Cerebellar cortex (tissue), 1 donor: ENCODE measurements at regions not wholly inside any gene's neighbourhood (a gene's known extent, or its start where the extent isn't known, plus 50 kb on each side); places are given as distances from the start of the nearest gene placed in this dataset.
"Not testable (repeated sequence)": the region's sequence is repeated elsewhere in the genome, so short reads cannot be mapped to it uniquely, and the experiment has no call there.

Experiments
- DNase-seq: peaks from one replicate; pipeline ENCODE4 v3.0.0-alpha.2; 2015; ENCODE audit warnings: low spot score

- no peak for DNase-seq
Measured at GRCh38 chr6:98036344-98036923, 753.4 kb upstream of the MMS22L start.

GRCh38 chr6:98037571-98037970, 754.6 kb upstream of the MMS22L start:
- DNase-seq, result no peak

DNA sequence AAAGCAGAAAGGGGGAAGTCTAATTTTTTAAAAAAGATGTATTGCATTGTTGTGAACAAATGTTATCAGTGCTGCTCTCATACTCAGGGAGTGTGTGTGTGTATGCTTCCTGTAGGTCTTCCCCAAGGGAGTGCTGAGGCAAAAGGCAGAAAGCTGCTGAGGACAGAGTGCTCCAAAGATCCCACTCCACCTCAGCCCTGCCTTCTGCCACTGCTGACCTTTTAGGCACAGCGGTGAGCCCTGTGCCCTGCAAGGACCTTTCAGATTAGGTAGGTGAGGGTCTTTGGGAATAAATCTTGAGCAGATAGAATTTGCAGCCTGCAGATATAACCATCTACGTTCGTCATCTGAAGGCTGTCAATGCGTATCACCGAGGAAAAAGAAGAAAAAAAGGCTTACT, 756.4 kb upstream of the MMS22L start:
- DNase-seq, result no peak

DNA sequence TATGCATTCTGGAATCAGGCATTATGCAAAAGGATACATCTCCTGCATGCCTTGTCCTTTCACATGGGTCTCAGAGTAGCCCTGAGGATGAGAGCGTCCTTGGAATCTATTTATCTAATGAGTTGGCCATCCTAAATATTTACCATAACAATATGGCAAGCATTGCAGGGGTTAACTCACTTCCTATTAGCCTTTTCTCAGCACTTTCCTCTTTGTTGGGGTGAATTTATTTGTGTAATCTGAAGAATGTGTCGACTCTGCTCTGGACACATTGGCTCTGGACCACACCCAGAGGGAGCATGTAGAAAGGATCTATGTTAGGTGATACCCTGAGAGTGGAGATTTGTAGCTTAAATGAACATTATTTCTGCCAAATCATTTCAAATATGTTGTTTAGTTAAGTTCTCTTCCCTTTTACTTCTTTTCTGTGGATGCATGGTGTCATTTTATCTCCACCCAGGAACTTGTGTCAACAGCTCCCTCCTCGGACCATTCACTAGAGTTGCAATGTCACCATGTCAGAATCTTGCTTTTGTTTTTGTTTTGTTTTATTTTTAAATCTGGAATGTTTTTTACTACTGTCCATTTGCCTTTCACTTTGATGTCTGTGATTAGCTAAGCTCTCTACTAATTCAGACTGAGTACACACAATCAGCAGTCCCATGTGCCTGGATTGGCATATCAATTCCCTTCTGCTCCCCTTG, 757.0 kb upstream of the MMS22L start:
- peak; percentile 6 for DNase-seq

GRCh38 chr6:98041056-98041455, 758.0 kb upstream of the MMS22L start:
- no peak for DNase-seq

DNA sequence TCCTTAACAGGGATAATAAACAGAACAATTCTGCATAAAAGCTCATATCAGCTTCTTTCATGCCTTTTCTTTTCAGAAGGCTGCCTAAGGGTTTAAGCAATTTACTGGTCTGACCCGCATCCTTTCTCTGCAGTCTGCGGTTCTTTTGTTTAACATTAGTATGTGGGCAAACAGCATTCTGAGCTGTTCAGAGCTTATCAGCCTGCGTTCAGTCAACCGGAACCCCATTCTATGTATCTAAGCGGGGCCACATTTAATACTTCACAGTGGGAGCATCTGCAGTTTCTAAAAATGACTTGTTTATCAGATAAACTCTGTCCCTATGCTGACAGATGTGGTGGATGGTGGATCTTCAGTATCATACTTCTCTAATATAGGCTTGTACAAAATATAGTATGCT, 758.9 kb upstream of the MMS22L start:
- DNase-seq, result no peak

DNA sequence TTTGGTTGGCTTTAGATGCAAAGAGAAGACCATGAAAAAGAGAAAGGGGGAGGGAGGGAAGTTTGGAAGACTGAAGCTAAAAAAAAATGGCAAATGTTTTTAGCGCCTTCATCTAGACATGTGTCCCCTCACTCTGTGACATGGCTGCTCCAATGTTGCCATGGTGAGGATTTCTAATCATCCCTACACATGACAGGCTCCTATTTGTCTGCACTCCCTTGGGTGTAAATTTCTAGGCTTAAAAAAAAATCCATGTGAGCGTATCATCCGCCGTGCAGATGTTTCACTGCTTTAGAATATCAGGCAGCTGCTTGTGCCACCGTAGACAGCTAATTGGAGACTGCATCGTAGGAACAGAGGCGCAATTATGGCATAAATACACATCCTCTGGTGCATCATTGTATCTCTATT, 761.1 kb upstream of the MMS22L start:
- DNase-seq, result no peak

DNA sequence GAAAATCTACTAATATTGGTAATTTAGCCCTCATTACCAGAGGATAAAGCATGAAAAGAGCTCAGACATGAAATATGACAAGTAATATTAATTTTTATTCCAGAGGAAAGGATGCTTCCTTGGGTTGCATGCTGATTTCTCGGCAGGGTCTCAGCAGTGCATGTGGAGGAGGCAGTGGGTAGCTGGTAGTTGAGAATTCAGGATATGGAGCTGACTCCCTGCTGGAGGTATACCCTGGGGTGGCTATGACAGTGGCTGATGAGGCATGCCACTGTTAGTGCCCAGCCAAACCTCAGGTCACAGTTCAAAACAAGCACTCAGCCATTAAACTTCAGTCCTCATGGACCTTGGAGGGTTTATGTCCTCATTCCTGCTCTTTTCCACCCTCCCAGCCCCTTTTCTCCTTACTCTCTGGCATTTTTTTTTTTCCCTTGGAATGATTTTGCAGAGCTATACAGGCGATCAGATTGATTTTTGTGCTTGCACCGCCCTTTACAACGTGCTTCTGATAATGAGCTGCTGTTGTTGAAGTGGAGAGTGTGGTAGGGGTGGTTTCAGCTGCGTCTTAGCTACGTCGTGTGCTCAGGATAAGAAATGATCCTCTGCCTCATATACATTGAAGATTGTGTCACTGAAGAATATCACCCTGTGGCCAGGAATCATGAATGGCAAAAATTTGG, 761.9 kb upstream of the MMS22L start:
- no peak for DNase-seq

DNA sequence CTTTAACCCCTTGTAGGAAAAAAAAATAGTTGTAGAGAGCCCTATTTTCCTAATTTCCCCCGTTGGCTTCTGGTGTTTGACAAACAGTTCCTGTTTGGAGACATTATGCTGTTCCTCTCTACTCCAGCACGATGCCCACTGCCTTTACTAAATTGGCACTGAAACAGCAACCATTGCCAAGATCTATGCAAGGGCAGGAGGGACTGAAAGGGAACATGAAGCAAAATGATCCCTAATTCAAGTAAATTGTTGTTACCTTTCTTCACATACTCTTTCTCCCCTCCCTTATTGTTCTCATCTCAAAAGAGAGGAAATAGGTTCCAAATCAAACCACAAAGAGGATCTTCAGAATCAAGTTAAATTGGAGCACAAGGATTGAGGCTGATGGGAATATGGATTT, 764.1 kb upstream of the MMS22L start:
- DNase-seq, result no peak

DNA sequence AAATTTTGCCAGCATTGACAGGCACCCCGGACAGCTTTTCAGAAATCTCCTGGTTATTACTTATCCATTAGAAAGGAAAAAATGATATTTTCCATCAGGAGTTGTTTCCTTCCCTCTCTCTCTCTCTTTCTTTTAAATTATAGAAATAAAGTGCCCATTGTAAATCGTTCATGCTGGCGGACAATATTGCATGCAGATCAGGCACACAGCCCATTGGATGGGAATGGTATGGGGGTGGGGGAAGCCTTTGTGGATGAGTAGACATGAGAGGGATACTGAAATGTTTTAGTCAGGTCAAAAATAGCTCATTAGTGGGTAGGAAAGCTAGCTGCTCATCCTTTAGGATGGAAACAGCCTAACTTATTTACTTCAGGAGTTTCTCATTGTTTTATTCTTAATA, 764.9 kb upstream of the MMS22L start:
- DNase-seq, result no peak

- no peak for DNase-seq
Measured at GRCh38 chr6:98054453-98054852, 771.4 kb upstream of the MMS22L start.

DNA sequence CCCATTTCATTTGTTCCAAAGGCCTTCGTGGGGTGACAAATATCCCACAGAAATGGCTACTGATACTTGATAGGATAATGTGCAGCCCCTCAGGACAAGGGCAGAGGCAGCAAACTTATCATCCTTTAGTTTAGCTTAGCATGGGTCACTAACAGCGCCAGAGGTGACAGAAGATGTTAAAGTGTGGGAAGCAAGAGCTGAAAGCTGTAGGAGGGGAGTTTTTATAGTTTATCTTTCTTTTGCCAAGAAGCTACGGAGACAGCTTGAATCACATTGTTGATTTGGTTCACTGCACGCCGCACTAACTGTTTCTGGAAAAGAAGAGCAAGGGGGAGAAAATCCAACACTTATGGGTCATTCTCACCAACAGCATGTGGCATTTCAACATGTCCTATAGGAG, 773.9 kb upstream of the MMS22L start:
- no peak for DNase-seq

- no peak for DNase-seq
Measured at GRCh38 chr6:98067375-98067774, 767.0 kb upstream of the POU3F2 start.

- DNase-seq, result not testable (repeated sequence)
Measured at GRCh38 chr6:98088537-98088936, 745.8 kb upstream of the POU3F2 start.

DNA sequence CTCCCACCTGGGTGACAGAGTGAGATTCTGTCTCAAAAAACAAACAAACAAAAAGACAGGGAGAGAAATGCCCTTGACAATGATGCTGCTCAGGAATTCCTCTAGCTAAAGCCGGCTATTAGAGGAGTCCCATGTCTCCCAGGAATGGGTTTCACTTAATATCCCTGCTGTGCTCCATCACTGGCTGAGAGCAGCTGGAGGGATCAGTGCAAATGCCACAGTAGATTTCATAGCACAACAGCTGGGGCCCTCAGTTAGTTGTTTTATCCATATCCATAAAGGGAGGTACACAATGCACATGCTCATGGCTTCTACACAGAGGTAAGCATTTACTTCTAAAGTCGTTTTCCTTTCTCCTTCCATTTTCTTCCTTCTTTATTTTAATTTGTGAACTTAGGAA, 742.0 kb upstream of the POU3F2 start:
- DNase-seq, result no peak

- DNase-seq, result no peak
Measured at GRCh38 chr6:98094696-98095095, 739.7 kb upstream of the POU3F2 start.

DNA sequence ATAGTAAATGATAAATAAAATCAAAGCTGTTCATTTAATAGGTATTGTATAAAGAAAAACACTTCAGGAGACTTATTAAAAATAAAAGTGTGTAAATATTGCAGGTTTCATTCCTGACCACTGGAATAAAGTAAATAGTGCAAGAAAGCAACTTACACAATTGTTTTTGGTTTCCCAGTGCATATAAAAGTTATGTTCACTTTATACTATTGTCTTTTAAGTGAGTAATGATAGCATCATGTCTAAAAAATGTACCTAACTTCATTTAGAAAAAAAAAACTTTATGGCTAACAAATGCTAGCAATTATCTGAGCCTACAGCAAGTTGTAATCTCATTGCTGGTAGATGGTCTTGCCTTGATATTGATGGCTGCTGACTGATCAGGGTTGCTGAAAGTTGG, 726.6 kb upstream of the POU3F2 start:
- no peak for DNase-seq

DNA sequence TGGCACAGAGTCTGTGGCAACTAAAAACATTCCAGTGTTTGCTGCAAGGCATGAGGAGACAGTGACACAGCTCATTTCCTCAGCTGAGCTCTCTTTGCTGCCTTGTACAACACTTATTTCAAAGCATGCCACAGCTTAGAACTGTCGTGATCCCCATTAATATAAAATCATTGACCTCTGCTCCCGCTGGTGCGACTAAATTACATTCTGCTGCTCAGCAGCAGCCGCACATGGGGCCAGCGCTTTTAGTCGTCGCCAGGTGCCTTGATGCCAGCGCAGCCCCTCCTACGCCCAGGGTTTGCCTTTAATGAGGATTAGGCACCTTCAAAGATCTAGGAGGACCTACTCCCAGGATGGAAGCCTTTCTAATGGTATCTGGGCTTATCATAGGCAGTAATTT, 717.9 kb upstream of the POU3F2 start:
- DNase-seq, result no peak

- no peak for DNase-seq
Measured at GRCh38 chr6:98117068-98117467, 717.3 kb upstream of the POU3F2 start.

DNA sequence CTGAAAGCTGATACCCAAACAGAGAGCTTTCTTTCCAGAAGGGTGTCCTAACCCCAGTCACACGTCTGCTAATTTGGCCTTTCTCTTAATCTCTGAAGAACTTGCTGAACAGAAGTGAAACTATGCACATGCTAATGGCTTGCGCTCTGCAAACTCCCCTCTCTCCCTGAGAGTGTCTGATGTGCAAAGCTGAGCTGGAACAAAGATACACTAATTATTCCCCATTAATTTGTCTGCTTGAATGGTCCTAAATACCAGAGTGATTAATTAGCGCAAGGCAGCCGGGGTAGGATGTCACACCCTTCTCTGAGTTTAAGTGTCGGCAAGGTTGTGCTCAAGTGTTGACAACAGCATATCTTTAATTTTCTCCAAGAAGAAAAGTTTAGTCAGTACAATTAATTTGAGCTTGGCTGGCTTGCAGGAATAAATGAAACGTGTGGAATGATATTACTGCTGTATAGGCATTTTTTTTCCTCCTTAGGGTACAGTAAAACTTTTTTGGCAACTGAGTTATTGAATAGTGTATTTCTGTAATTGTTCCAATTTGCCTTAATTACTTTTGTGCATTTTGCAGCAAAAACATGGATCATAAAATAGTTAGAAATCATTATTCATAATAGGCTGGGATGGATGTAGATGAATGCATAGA, 715.9 kb upstream of the POU3F2 start:
- no peak for DNase-seq

GRCh38 chr6:98124171-98124570, 710.2 kb upstream of the POU3F2 start:
- no peak for DNase-seq

DNA sequence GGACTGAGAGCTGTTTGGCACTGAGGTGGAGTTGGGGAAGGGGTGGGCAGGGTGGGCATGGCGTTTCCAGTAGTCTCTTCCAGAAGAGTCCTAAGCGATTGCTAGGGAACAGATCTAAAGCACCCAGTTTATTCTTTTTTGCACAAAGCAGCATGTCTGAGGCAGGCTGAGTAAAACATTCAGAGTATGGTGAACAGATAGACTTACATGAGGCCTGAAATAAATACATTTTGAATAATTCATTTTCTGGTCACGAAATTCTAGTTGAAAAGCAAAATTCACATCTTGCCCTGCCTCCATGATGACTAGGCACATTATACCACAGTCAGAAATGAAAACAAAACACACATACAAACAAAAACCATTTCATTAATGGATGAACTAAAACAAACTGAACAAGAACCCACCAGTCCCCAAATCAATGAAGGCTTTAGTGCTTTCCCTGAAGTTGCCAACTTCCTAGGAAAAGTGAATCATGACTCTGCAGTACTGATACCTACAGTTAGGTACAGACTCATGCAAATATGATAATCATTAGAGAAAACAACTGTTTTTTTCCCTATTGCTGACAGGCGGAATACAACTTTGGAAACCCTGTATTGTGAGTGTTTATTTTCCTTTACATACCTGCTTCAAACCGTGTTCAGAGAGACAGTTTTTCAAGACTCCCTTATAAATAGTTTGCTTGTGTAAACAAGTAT, 702.9 kb upstream of the POU3F2 start:
- DNase-seq, result no peak
